Astrocyte (in vitro differentiated cells and primary cell): ENCODE measurements at regions not wholly inside any gene's neighbourhood (a gene's known extent, or its start where the extent isn't known, plus 50 kb on each side); places are given as distances from the start of the nearest gene placed in this dataset.

Experiments
- CTCF ChIP-seq: IDR thresholded peaks from 2 replicates; pipeline ENCODE4 v1.5.1; 2011; ENCODE audit warnings: low read depth, mild to moderate bottlenecking, inconsistent platforms, low read length, moderate library complexity; ENCODE audit not compliant: insufficient read depth
- EZH2 ChIP-seq: IDR thresholded peaks from 2 replicates; pipeline ENCODE4 v1.6.1; 2012; ENCODE audit warnings: mild to moderate bottlenecking, low read length, inconsistent platforms; ENCODE audit not compliant: insufficient read depth

- TF ChIP-seq CTCF (no peak), EZH2 (no peak)
Measured at GRCh38 chr18:66066191-66066590, 315.4 kb downstream of the CDH7 start.
